SK-N-SH (cell line): ENCODE measurements at regions not wholly inside any gene's neighbourhood (a gene's known extent, or its start where the extent isn't known, plus 50 kb on each side); places are given as distances from the start of the nearest gene placed in this dataset.
"Not testable (repeated sequence)": the region's sequence is repeated elsewhere in the genome, so short reads cannot be mapped to it uniquely, and the experiment has no call there.

Experiments
- CTCF ChIP-seq: fragments of 200-600 bp; sonication (generic); IDR thresholded peaks from 2 replicates; pipeline ENCODE4 v1.6.1; 2017; ENCODE audit warnings: antibody characterized with exemption, mild to moderate bottlenecking, moderate library complexity
- MAX ChIP-seq: IDR thresholded peaks from 2 replicates; pipeline ENCODE4 v1.4.0; 2012; ENCODE audit warnings: low read depth
- SIN3A ChIP-seq: IDR thresholded peaks from 2 replicates; pipeline ENCODE4 v1.6.1; 2012; ENCODE audit warnings: low read depth, mild to moderate bottlenecking, low read length, moderate library complexity, borderline replicate concordance
- TAF1 ChIP-seq: IDR thresholded peaks from 2 replicates; pipeline ENCODE4 v1.6.1; 2012; ENCODE audit warnings: low read depth, mild to moderate bottlenecking, low read length, moderate library complexity, borderline replicate concordance
- USF2 ChIP-seq: fragments of 150-350 bp; IDR thresholded peaks from 2 replicates; pipeline ENCODE4 v1.6.1; 2017; ENCODE audit warnings: antibody characterized with exemption, low read length, low read depth, borderline replicate concordance
- TF ChIP-seq, protein P1 (sequence below): IDR thresholded peaks from 2 replicates; pipeline ENCODE4 v1.4.0; 2012; ENCODE audit warnings: low read depth, borderline replicate concordance

GRCh38 chr18:21981489-21981888 lies 187.9 kb upstream of the GATA6 start:
- TF ChIP-seq MAX, TAF1, USF2, CTCF, SIN3A: not testable (repeated sequence)
- TF ChIP-seq, protein P1, sequence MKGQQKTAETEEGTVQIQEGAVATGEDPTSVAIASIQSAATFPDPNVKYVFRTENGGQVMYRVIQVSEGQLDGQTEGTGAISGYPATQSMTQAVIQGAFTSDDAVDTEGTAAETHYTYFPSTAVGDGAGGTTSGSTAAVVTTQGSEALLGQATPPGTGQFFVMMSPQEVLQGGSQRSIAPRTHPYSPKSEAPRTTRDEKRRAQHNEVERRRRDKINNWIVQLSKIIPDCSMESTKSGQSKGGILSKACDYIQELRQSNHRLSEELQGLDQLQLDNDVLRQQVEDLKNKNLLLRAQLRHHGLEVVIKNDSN: not testable (repeated sequence)
